H1 (cell line): ENCODE measurements at regions not wholly inside any gene's neighbourhood (a gene's known extent, or its start where the extent isn't known, plus 50 kb on each side); places are given as distances from the start of the nearest gene placed in this dataset.
"Not testable (repeated sequence)": the region's sequence is repeated elsewhere in the genome, so short reads cannot be mapped to it uniquely, and the experiment has no call there.

Source experiments
- CTCF ChIA-PET: fragments of 300-600 bp; sonication (Branson Sonifier 250); formaldehyde crosslinking; loops from one replicate; lab custom pipeline; 2021; ENCODE audit not compliant: partially characterized antibody; lab: Charles Lee
- POLR2A ChIA-PET: fragments of 300-600 bp; sonication (Branson Sonifier 250); formaldehyde crosslinking; loops from one replicate; lab custom pipeline; 2021; ENCODE audit warnings: inconsistent platforms; ENCODE audit not compliant: partially characterized antibody; lab: Charles Lee
- DNase-seq, 2 experiments: peaks; one replicate each; pipeline versions ENCODE4 v3.0.0 to v3.0.0-alpha.2; 2010 to 2022; ENCODE audit warnings: low spot score in 2 of 2, low read depth in 1 of 2, mixed read lengths in 1 of 2
- FAIRE-seq: peaks from 2 replicates; lab custom pipeline; 2011; peaks lifted over from hg19 to GRCh38; lab: Jason Lieb, UNC
- H2AFZ ChIP-seq: 2 replicates; pipeline ENCODE4 v1.8.1; 2012; ENCODE audit warnings: low read length, inconsistent platforms
- H2AK5ac ChIP-seq: 2 replicates; pipeline ENCODE4 v1.6.1; 2013; ENCODE audit warnings: low read depth, low read length
- H2BK120ac ChIP-seq: replicated peaks from 2 replicates; pipeline ENCODE3; 2013; ENCODE audit warnings: low read depth, low read length, inconsistent platforms
- H2BK12ac ChIP-seq: 2 replicates; pipeline ENCODE4 v1.6.1; 2013; ENCODE audit warnings: low read depth, low read length
- H2BK15ac ChIP-seq: 2 replicates; pipeline ENCODE4 v1.6.1; 2013; ENCODE audit warnings: low read length
- H2BK20ac ChIP-seq: 2 replicates; pipeline ENCODE4 v1.6.1; 2013; ENCODE audit warnings: low read length
- H2BK5ac ChIP-seq: 2 replicates; pipeline ENCODE4 v1.6.1; 2013; ENCODE audit warnings: low read depth, low read length
- H3K14ac ChIP-seq: 2 replicates; pipeline ENCODE4 v1.6.1; 2013; ENCODE audit warnings: inconsistent platforms; ENCODE audit not compliant: insufficient read length
- H3K18ac ChIP-seq: 2 replicates; pipeline ENCODE4 v1.6.1; 2013; ENCODE audit warnings: low read length; ENCODE audit errors: extremely low read depth
- H3K23ac ChIP-seq: 2 replicates; pipeline ENCODE4 v1.6.1; 2013; ENCODE audit warnings: inconsistent platforms; ENCODE audit not compliant: insufficient read length
- H3K23me2 ChIP-seq: 2 replicates; pipeline ENCODE4 v1.6.1; 2013; ENCODE audit warnings: low read depth, low read length
- H3K27ac ChIP-seq: 2 replicates; pipeline ENCODE4 v1.6.1; 2011; ENCODE audit warnings: low read depth, low read length, inconsistent platforms
- H3K27me3 ChIP-seq, 4 experiments: replicated peaks in 1 of 4; 1 replicate in 1 of 4; 2 replicates in 3 of 4; pipeline versions ENCODE4 v1.6.1 to v1.8.1; 2011 to 2013; ENCODE audit warnings: low read length in 3 of 4, mild to moderate bottlenecking in 3 of 4, inconsistent platforms in 2 of 4, mixed read lengths in 2 of 4, moderate library complexity in 1 of 4; ENCODE audit not compliant: control insufficient read depth in 3 of 4, insufficient read depth in 3 of 4; ENCODE audit errors: extremely low read depth in 1 of 4
- H3K36me3 ChIP-seq, 4 experiments: 2 replicates each; pipeline versions ENCODE4 v1.6.1 to v1.8.1; 2011 to 2013; ENCODE audit warnings: mild to moderate bottlenecking in 4 of 4, low read length in 3 of 4, moderate library complexity in 2 of 4, control low read depth in 1 of 4, inconsistent platforms in 1 of 4; ENCODE audit not compliant: insufficient read depth in 4 of 4, control insufficient read depth in 2 of 4
- H3K4ac ChIP-seq: replicated peaks from 2 replicates; pipeline ENCODE3; 2013; ENCODE audit warnings: low read length, low read depth, mixed read lengths, inconsistent platforms; ENCODE audit not compliant: insufficient read length
- H3K4me1 ChIP-seq, 4 experiments: replicated peaks in 1 of 4; 1 replicate in 1 of 4; 2 replicates in 3 of 4; pipeline versions ENCODE4 v1.6.1 to v1.8.1; 2011 to 2013; ENCODE audit warnings: low read length in 3 of 4, inconsistent platforms in 2 of 4, mixed read lengths in 1 of 4; ENCODE audit not compliant: insufficient read depth in 4 of 4, control insufficient read depth in 3 of 4
- H3K4me2 ChIP-seq, 2 experiments: 2 replicates each; pipeline versions ENCODE4 v1.6.1 to v1.8.1; 2011 to 2013; ENCODE audit warnings: low read depth in 2 of 2, low read length in 2 of 2, control low read depth in 1 of 2, inconsistent platforms in 1 of 2, mild to moderate bottlenecking in 1 of 2; ENCODE audit not compliant: insufficient read depth in 1 of 2
- H3K4me3 ChIP-seq, 4 experiments: fragments of 200-600, 300-600 bp in 1 of 4; sonication (generic), shearing (Covaris generic), sonication (Bioruptor Twin) in 1 of 4; 2 replicates each; pipeline versions ENCODE4 v1.5.1 to v1.8.1; 2011 to 2016; ENCODE audit warnings: low read length in 4 of 4, low read depth in 3 of 4, control low read depth in 2 of 4, inconsistent platforms in 2 of 4, mild to moderate bottlenecking in 2 of 4, mixed read lengths in 1 of 4, moderate library complexity in 1 of 4; ENCODE audit not compliant: insufficient read depth in 2 of 4; ENCODE audit errors: extremely low read depth in 1 of 4
- H3K56ac ChIP-seq: replicated peaks from 2 replicates; pipeline ENCODE3; 2013; ENCODE audit warnings: low read depth, mild to moderate bottlenecking, mixed read lengths, low read length, inconsistent platforms; ENCODE audit not compliant: insufficient read length
- H3K79me1 ChIP-seq: 2 replicates; pipeline ENCODE4 v1.6.1; 2013; ENCODE audit warnings: low read depth, low read length, control low read depth
- H3K79me2 ChIP-seq, 2 experiments: 2 replicates each; pipeline versions ENCODE4 v1.6.1 to v1.8.1; 2012 to 2013; ENCODE audit warnings: low read length in 2 of 2, mild to moderate bottlenecking in 2 of 2, inconsistent platforms in 1 of 2; ENCODE audit not compliant: insufficient read depth in 2 of 2, control insufficient read depth in 1 of 2
- H3K9ac ChIP-seq, 4 experiments: replicated peaks in 1 of 4; 1 replicate in 1 of 4; 2 replicates in 3 of 4; pipeline versions ENCODE4 v1.6.1 to v1.8.1; 2011 to 2013; ENCODE audit warnings: low read depth in 3 of 4, low read length in 3 of 4, control low read depth in 2 of 4, mild to moderate bottlenecking in 2 of 4, moderate library complexity in 2 of 4, inconsistent platforms in 1 of 4; ENCODE audit errors: extremely low read depth in 1 of 4
- H3K9me3 ChIP-seq, 2 experiments: 2 replicates each; pipeline versions ENCODE4 v1.6.1 to v1.8.1; 2012 to 2013; ENCODE audit warnings: mild to moderate bottlenecking in 2 of 2, moderate library complexity in 2 of 2, control low read depth in 1 of 2, inconsistent platforms in 1 of 2, low read depth in 1 of 2, low read length in 1 of 2, mixed read lengths in 1 of 2; ENCODE audit not compliant: insufficient read depth in 2 of 2
- H4K20me1 ChIP-seq, 2 experiments: replicated peaks in 1 of 2; 2 replicates each; pipeline versions ENCODE3 to v1.8.1; 2011 to 2013; ENCODE audit warnings: inconsistent platforms in 2 of 2, low read length in 2 of 2, mild to moderate bottlenecking in 1 of 2; ENCODE audit not compliant: insufficient read depth in 2 of 2, control insufficient read depth in 1 of 2
- H4K5ac ChIP-seq: 2 replicates; pipeline ENCODE4 v1.6.1; 2013; ENCODE audit warnings: low read length, low read depth, mixed read lengths, inconsistent platforms; ENCODE audit not compliant: insufficient read length
- H4K8ac ChIP-seq: 2 replicates; pipeline ENCODE4 v1.8.0; 2013; ENCODE audit warnings: mild to moderate bottlenecking, moderate library complexity, low read length, inconsistent platforms; ENCODE audit not compliant: insufficient read depth; ENCODE audit errors: extremely low read depth
- H4K91ac ChIP-seq: replicated peaks from 2 replicates; pipeline ENCODE3; 2013; ENCODE audit warnings: low read length, mixed read lengths, inconsistent platforms; ENCODE audit not compliant: insufficient read length
- WGBS, 2 experiments: shearing (Covaris generic) in 1 of 2; methylation state at CpG; one replicate each; pipeline versions ENCODE4 v1.1.6 to v1.1.7; 2013 to 2015; ENCODE audit warnings: low lambda C conversion rate in 2 of 2, mixed read lengths in 2 of 2, inconsistent platforms in 1 of 2, low coverage in 1 of 2, missing lambda C conversion rate in 1 of 2; ENCODE audit not compliant: insufficient replicate concordance in 2 of 2, insufficient coverage in 1 of 2, insufficient read length in 1 of 2; ENCODE audit errors: extremely low coverage in 1 of 2, missing lambda C conversion rate in 1 of 2; 5-methylcytosine and 5-hydroxymethylcytosine counted together

GRCh38 chr21:38120679-38120983 is 136.2 kb upstream of the KCNJ15 start:
- FAIRE-seq, result not testable (repeated sequence)

More at GRCh38 chr21:38120679-38120983, 136.2 kb upstream of the KCNJ15 start:
- H3K4me1 ChIP-seq, DNase-seq, H3K4me2 ChIP-seq, H3K27me3 ChIP-seq, H4K20me1 ChIP-seq, H3K79me1 ChIP-seq, H3K4ac ChIP-seq, H3K18ac ChIP-seq, H3K23me2 ChIP-seq, H4K8ac ChIP-seq, H3K9me3 ChIP-seq, H3K56ac ChIP-seq, H2AFZ ChIP-seq, H2BK120ac ChIP-seq, H2BK20ac ChIP-seq, H3K9ac ChIP-seq, H3K4me3 ChIP-seq, H2BK5ac ChIP-seq, H3K23ac ChIP-seq, H2AK5ac ChIP-seq, H3K27ac ChIP-seq, H3K36me3 ChIP-seq, H3K14ac ChIP-seq, H2BK15ac ChIP-seq, H2BK12ac ChIP-seq, H4K5ac ChIP-seq, H3K79me2 ChIP-seq, H4K91ac ChIP-seq, POLR2A ChIA-PET: not testable (repeated sequence)
- WGBS, 2 experiments, result 93% methylated on average over 6 of the region's 6 CpGs; no CpG with 5 or more reads in 1 of the 2 experiments
- CTCF ChIA-PET, result interaction anchor here (1.0 to 1.6 kb wide), 3 partner anchors 202 to 408 kb away, joined by 3 read pairs; no protein-coding TSS in a partner anchor
